ENCODE measurements at regions not wholly inside any gene's neighbourhood (a gene's known extent, or its start where the extent isn't known, plus 50 kb on each side); places are given as distances from the start of the nearest gene placed in this dataset.

- H3K27me3 ChIP-seq (ENCODE audit: control insufficient read depth, low read length) = no peaks in the 10 kb centered on the region
- no peaks in the 10 kb centered on the region; the same call in 1 of the 2 replicates for H3K36me3 ChIP-seq (ENCODE audit: control insufficient read depth, low read length)
- peak overlapping the region; percentile 88 for H3K4me3 ChIP-seq (ENCODE audit: low read length)
- peak overlapping the region; percentile 50 for H3K27ac ChIP-seq (ENCODE audit: low read depth, low read length)
- 0 out of 2 replicates have a peak, but pooled peaks cover 3% of the 10 kb centered on the region for H3F3A ChIP-seq (ENCODE audit: control insufficient read depth, insufficient read depth)
- peaks cover 53% of the 10 kb centered on the region for H3K79me2 ChIP-seq (ENCODE audit: control insufficient read depth, low read length)
- H3K9me2 ChIP-seq (replicated peaks; ENCODE audit: control insufficient read depth, low read length) = no peaks in the 10 kb centered on the region
- TF ChIP-seq CTCF (IDR thresholded peaks at IDR 0.05; ENCODE audit: low read depth, low read length, poor library complexity, severe bottlenecking) (no peak), EZH2phosphoT487 (IDR thresholded peaks at IDR 0.05; ENCODE audit: borderline replicate concordance, low read length) (no peak)
- H4K20me1 ChIP-seq (ENCODE audit: control insufficient read depth, insufficient read depth, low read depth, low read length) = no peaks in the 10 kb centered on the region
- peaks cover 35% of the 10 kb centered on the region for H3K4me1 ChIP-seq (ENCODE audit: control insufficient read depth, low read length)
- no peaks in the 10 kb centered on the region for H3K9me3 ChIP-seq (ENCODE audit: control insufficient read depth, insufficient read depth, low read length)
- peak overlapping the region; percentile 69 for H3K4me2 ChIP-seq (ENCODE audit: low read length)
Observed at GRCh38 chr6:56842686-56843475, 112.0 kb upstream of the BEND6 start.

GRCh38 chr6:56841751-56842150 lies 113.2 kb upstream of the BEND6 start:
- Histone ChIP-seq H3K4me1 (ENCODE audit: control insufficient read depth, low read length) (peaks cover 35% of the 10 kb centered on the region), H3K9me2 (replicated peaks; ENCODE audit: control insufficient read depth, low read length) (no peaks in the 10 kb centered on the region), H3K27me3 (ENCODE audit: control insufficient read depth, low read length) (no peaks in the 10 kb centered on the region), H3K9me3 (ENCODE audit: control insufficient read depth, insufficient read depth, low read length) (no peaks in the 10 kb centered on the region), H3F3A (ENCODE audit: control insufficient read depth, insufficient read depth) (0 out of 2 replicates have a peak, but pooled peaks cover 3% of the 10 kb centered on the region), H3K4me2 (ENCODE audit: low read length) (peak overlapping the region; percentile 69), H3K79me2 (ENCODE audit: control insufficient read depth, low read length) (peaks cover 63% of the 10 kb centered on the region), H3K4me3 (ENCODE audit: low read length) (peak overlapping the region; percentile 88), H4K20me1 (ENCODE audit: control insufficient read depth, insufficient read depth, low read depth, low read length) (no peaks in the 10 kb centered on the region), H3K36me3 (ENCODE audit: control insufficient read depth, low read length) (no peaks in the 10 kb centered on the region; the same call in 1 of the 2 replicates), H3K27ac (ENCODE audit: low read depth, low read length) (peak overlapping the region; percentile 51; the same call in 1 of the 2 replicates)
- TF ChIP-seq EZH2phosphoT487 (IDR thresholded peaks at IDR 0.05; ENCODE audit: borderline replicate concordance, low read length) = no peak
- TF ChIP-seq CTCF (IDR thresholded peaks at IDR 0.05; ENCODE audit: low read depth, low read length, poor library complexity, severe bottlenecking) = no peak

GRCh38 chr6:56841381-56841749 lies 113.5 kb upstream of the BEND6 start:
- Histone ChIP-seq H3K36me3 (ENCODE audit: control insufficient read depth, low read length) (no peaks in the 10 kb centered on the region; the same call in 1 of the 2 replicates), H3K27ac (ENCODE audit: low read depth, low read length) (peak overlapping the region; percentile 51; the same call in 1 of the 2 replicates), H3K79me2 (ENCODE audit: control insufficient read depth, low read length) (peaks cover 65% of the 10 kb centered on the region), H3K4me1 (ENCODE audit: control insufficient read depth, low read length) (peaks cover 35% of the 10 kb centered on the region), H3K4me2 (ENCODE audit: low read length) (peak overlapping the region; percentile 69), H3K9me3 (ENCODE audit: control insufficient read depth, insufficient read depth, low read length) (no peaks in the 10 kb centered on the region), H3K4me3 (ENCODE audit: low read length) (peak overlapping the region; percentile 88), H3F3A (ENCODE audit: control insufficient read depth, insufficient read depth) (0 out of 2 replicates have a peak, but pooled peaks cover 3% of the 10 kb centered on the region), H3K9me2 (replicated peaks; ENCODE audit: control insufficient read depth, low read length) (no peaks in the 10 kb centered on the region), H4K20me1 (ENCODE audit: control insufficient read depth, insufficient read depth, low read depth, low read length) (no peaks in the 10 kb centered on the region), H3K27me3 (ENCODE audit: control insufficient read depth, low read length) (no peaks in the 10 kb centered on the region)
- no peak for TF ChIP-seq EZH2phosphoT487 (IDR thresholded peaks at IDR 0.05; ENCODE audit: borderline replicate concordance, low read length)
- TF ChIP-seq CTCF (IDR thresholded peaks at IDR 0.05; ENCODE audit: low read depth, low read length, poor library complexity, severe bottlenecking) = no peak

Measured in DOHH2 (cell line).